Heart left ventricle (tissue), 16 donors: ENCODE measurements at regions not wholly inside any gene's neighbourhood (a gene's known extent, or its start where the extent isn't known, plus 50 kb on each side); places are given as distances from the start of the nearest gene placed in this dataset.

ENCODE experiments used
- ATAC-seq, 4 donors: fragments of 200-7000 bp; cut with Tn5 transposase; one replicate each; pipeline ENCODE4 v1.9.1; 2020 to 2022; ENCODE audit warnings: moderate library complexity in 4 of 4, mild to moderate bottlenecking in 3 of 4, moderate number of reproducible peaks in 1 of 4
- DNase-seq, 5 donors: peaks; one replicate each; pipeline ENCODE4 v3.0.0-alpha.2; 2020
- H3K27ac ChIP-seq, 12 donors: fragments of 200-600 bp; sonication (generic) in 4 of 12; one replicate each; pipeline versions ENCODE4 v1.5.0 to v1.8.0; 2016 to 2022; ENCODE audit warnings: mild to moderate bottlenecking in 2 of 12
- H3K27me3 ChIP-seq, 9 donors: fragments of 200-600 bp; sonication (generic) in 2 of 9; one replicate each; pipeline versions ENCODE4 v1.5.1 to v1.8.0; 2016 to 2022; ENCODE audit warnings: mild to moderate bottlenecking in 3 of 9
- H3K36me3 ChIP-seq, 9 donors: fragments of 200-600 bp; sonication (generic) in 2 of 9; one replicate each; pipeline versions ENCODE4 v1.5.0 to v1.8.0; 2018 to 2022; ENCODE audit warnings: mild to moderate bottlenecking in 2 of 9
- H3K4me1 ChIP-seq, 12 donors: fragments of 200-600 bp; sonication (generic) in 4 of 12; one replicate each; pipeline versions ENCODE4 v1.5.0 to v1.8.0; 2016 to 2022; ENCODE audit warnings: mild to moderate bottlenecking in 3 of 12
- H3K4me3 ChIP-seq, 12 donors: fragments of 200-600 bp; sonication (generic) in 4 of 12; one replicate each; pipeline versions ENCODE4 v1.5.0 to v1.8.0; 2017 to 2022; ENCODE audit warnings: mild to moderate bottlenecking in 9 of 12, moderate library complexity in 4 of 12
- H3K9me3 ChIP-seq, 12 donors: fragments of 200-600 bp; sonication (generic) in 4 of 12; one replicate each; pipeline versions ENCODE4 v1.5.0 to v1.8.0; 2016 to 2022; ENCODE audit warnings: mild to moderate bottlenecking in 1 of 12
- CTCF ChIP-seq, 12 donors: fragments of 200-600 bp; sonication (generic) in 4 of 12; IDR thresholded peaks; one replicate each; pipeline versions ENCODE4 v1.5.0 to v1.8.0; 2018 to 2022; ENCODE audit warnings: antibody characterized with exemption in 12 of 12, mild to moderate bottlenecking in 5 of 12
- POLR2A ChIP-seq, 2 donors: fragments of 450-650 bp; IDR thresholded peaks; one replicate each; pipeline ENCODE4 v1.6.1; 2017; ENCODE audit warnings: antibody characterized with exemption in 2 of 2, mild to moderate bottlenecking in 2 of 2, moderate library complexity in 2 of 2
- WGBS, 4 donors: extraction: QIAGEN DNeasy Blood & Tissue Kit in 2 of 4; methylation state at CpG; one replicate each; pipeline versions ENCODE4 v1.1.5 to v1.1.7; 2013 to 2018; 5-methylcytosine and 5-hydroxymethylcytosine counted together
- intact Hi-C, 10 donors: fragments of 100-400 bp; cut with DNase I; formaldehyde crosslinking; loops; one replicate each; pipeline versions ENCODE4 v1.11.1 to v1.14.2; 2022
- donor health status: ischemic (EF 13 %, LVEDD 7.1; RV severe dilation, severe dysfunction).
- donor health status: healthy with polysubstance abuse.
- donor health status: DM: no; HTN: yes; CAD: no.
- donor health status: DM: no; HTN: no; CAD: no.
- donor health status: ischemic (EF 25% LVEDD 6.9; RV normal size, moderate dysfunction).
- donor health status: ischemic (EF 25% LVEDD 5.7; RV mildly dilated, moderate dysfunction).
- donor health status: healthy.
- donor health status: DM: yes; HTN: yes; CAD: no.
- donor health status: ischemic (EF 35%, LVEDD 5.7; RV mildly dilated, moderate dysfunction).
- donor health status: nonischemic (EF 11% LVEDD 7.7; RV severe dilation, severe dysfunction).
- donor health status: DM: yes; HTN: yes; CAD: no.
- donor health status: PGD.
- donor health status: ischemic (EF 29% LVEDD 5.4; RV normal size, mild dysfunction).
- donor health status: nonischemic (EF 23%, LVEDD 6.1; RV moderate dilation, normal function).

- Histone ChIP-seq H3K36me3 (no peaks in the 10 kb centered on the region), H3K27me3 (no peaks in the 10 kb centered on the region), H3K27ac (no peak overlapping the region), H3K4me1 (no peaks in the 10 kb centered on the region), H3K9me3 (no peaks in the 10 kb centered on the region), H3K4me3 (no peak overlapping the region)
- ATAC-seq (no peak), DNase-seq (no peak)
- 74 to 83% (median 77%) methylated on average over 5 of the region's 5 CpGs for WGBS, 4 donors
- intact Hi-C loops: no loop called here
- no peak for TF ChIP-seq POLR2A (IDR thresholded peaks at IDR 0.05)
- no peak for TF ChIP-seq CTCF (IDR thresholded peaks at IDR 0.05)
These were observed 292.7 kb upstream of the SLC39A10 start for GRCh38 chr2:195364015-195364965.

DNA sequence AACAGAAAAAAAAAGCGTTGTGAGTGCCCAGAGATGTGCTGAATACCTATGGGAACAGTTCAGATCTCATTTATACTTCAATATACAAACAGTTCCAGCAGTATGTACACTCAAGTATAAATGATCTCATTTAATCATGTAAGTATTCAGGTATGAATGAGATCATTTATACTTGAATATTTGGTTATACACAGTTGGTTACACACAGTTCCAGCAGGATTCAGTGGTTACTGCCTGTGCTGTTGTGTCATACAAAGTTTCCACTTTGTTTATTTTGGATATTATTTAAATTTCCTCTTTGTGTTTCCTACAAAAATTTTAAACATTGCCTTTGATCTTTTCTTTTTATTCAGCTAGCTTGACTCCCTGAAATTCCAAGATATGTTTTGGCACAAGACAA is 293.5 kb upstream of the SLC39A10 start:
- no peaks in the 10 kb centered on the region for H3K9me3 ChIP-seq
- no peak overlapping the region for H3K27ac ChIP-seq
- H3K4me1 ChIP-seq: no peaks in the 10 kb centered on the region
- no peak overlapping the region for H3K4me3 ChIP-seq
- DNase-seq: no peak
- intact Hi-C loops: no loop called here
- WGBS, 4 donors: 77 to 85% (median 80%) methylated on average over 1 of the region's 1 CpG
- no peaks in the 10 kb centered on the region for H3K36me3 ChIP-seq
- ATAC-seq: no peak
- TF ChIP-seq POLR2A (IDR thresholded peaks at IDR 0.05): no peak
- TF ChIP-seq CTCF (IDR thresholded peaks at IDR 0.05): no peak
- H3K27me3 ChIP-seq: no peaks in the 10 kb centered on the region

DNA sequence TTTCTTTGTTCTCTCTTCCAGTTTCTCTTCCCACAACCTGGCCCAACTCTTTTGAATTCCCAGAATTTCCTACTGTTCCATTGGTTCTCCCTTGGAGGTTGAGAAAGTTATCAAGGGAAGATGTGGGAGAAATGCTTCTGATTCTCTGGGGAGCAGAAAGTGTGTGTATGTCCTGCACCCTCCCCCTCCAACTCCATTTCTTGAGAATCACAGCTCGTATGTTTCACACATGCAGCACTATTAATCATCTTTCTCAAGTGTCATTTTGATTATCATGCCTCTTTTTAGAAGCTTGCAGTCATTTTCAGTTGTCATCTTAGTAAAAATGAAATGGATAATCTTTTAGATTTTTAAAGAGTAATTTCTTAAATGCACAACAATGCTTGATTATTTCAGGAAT is 296.8 kb upstream of the SLC39A10 start:
- intact Hi-C loops: no loop called here

More for the DNA sequence above, 296.8 kb upstream of the SLC39A10 start:
- Histone ChIP-seq H3K4me3 (no peak overlapping the region), H3K27me3 (no peaks in the 10 kb centered on the region), H3K36me3 (no peaks in the 10 kb centered on the region), H3K27ac (no peak overlapping the region), H3K9me3 (peaks cover 0 to 9% (median 0%) of the 10 kb centered on the region in 12 donors), H3K4me1 (no peaks in the 10 kb centered on the region)
- no peak for TF ChIP-seq CTCF (IDR thresholded peaks at IDR 0.05)
- no peak for TF ChIP-seq POLR2A (IDR thresholded peaks at IDR 0.05)
- no peak for ATAC-seq
- no peak for DNase-seq
- 49 to 64% (median 53%) methylated on average over 1 of the region's 1 CpG for WGBS, 4 donors
